Neural progenitor cell (in vitro differentiated cells): ENCODE measurements at regions not wholly inside any gene's neighbourhood (a gene's known extent, or its start where the extent isn't known, plus 50 kb on each side); places are given as distances from the start of the nearest gene placed in this dataset.

ENCODE experiments used
- EZH2phosphoT487 ChIP-seq: fragments of 200-600 bp; sonication (generic); IDR thresholded peaks from 2 replicates; pipeline ENCODE4 v1.6.1; 2017; ENCODE audit warnings: antibody characterized with exemption
- TF ChIP-seq, protein P1 (sequence below): fragments of 200-600 bp; sonication (generic); IDR thresholded peaks from 2 replicates; pipeline ENCODE4 v1.5.1; 2017; ENCODE audit warnings: antibody characterized with exemption, mild to moderate bottlenecking

DNA sequence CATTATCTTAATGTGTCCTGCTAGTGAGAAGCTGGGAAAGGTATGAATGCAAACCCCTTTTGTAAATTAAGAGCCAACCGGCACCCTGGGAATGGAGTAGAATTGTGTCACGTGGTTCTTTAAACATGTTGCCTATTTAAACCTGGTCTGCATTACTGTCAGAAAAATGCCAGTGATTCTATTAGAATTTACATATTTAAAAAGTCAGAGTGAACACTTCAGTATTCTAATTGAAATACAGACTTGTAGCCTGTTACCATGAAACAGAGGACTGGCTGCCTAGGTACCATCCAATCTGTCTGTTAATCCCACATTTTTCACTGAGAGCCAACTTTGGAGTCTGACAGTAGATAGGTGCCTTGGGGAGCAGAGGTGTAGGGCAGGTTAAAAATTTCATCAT lies 652.3 kb upstream of the ARGLU1 start:
- TF ChIP-seq, protein P1, sequence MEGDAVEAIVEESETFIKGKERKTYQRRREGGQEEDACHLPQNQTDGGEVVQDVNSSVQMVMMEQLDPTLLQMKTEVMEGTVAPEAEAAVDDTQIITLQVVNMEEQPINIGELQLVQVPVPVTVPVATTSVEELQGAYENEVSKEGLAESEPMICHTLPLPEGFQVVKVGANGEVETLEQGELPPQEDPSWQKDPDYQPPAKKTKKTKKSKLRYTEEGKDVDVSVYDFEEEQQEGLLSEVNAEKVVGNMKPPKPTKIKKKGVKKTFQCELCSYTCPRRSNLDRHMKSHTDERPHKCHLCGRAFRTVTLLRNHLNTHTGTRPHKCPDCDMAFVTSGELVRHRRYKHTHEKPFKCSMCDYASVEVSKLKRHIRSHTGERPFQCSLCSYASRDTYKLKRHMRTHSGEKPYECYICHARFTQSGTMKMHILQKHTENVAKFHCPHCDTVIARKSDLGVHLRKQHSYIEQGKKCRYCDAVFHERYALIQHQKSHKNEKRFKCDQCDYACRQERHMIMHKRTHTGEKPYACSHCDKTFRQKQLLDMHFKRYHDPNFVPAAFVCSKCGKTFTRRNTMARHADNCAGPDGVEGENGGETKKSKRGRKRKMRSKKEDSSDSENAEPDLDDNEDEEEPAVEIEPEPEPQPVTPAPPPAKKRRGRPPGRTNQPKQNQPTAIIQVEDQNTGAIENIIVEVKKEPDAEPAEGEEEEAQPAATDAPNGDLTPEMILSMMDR = no peak
- TF ChIP-seq EZH2phosphoT487 = no peak
